Hepatocyte (in vitro differentiated cells): ENCODE measurements at regions not wholly inside any gene's neighbourhood (a gene's known extent, or its start where the extent isn't known, plus 50 kb on each side); places are given as distances from the start of the nearest gene placed in this dataset.

Source experiments
- DNase-seq: peaks from one replicate; pipeline ENCODE4 v3.0.0-alpha.2; 2016; ENCODE audit warnings: low spot score
- H2AFZ ChIP-seq: fragments of 200-600 bp; sonication (generic); 2 replicates; pipeline ENCODE4 v1.6.0; 2016; ENCODE audit warnings: antibody characterized with exemption, mild to moderate bottlenecking
- H3K27ac ChIP-seq: fragments of 200-600 bp; sonication (generic); 2 replicates; pipeline ENCODE4 v1.5.1; 2016; ENCODE audit warnings: mild to moderate bottlenecking
- H3K27me3 ChIP-seq: fragments of 200-600 bp; sonication (generic); 2 replicates; pipeline ENCODE4 v1.6.1; 2016
- H3K36me3 ChIP-seq: fragments of 200-600 bp; sonication (generic); replicated peaks from 2 replicates; pipeline ENCODE4 v1.5.1; 2016; ENCODE audit warnings: low read depth; ENCODE audit not compliant: insufficient read depth
- H3K4me1 ChIP-seq: fragments of 200-600 bp; sonication (generic); 2 replicates; pipeline ENCODE4 v1.5.1; 2016; ENCODE audit warnings: mild to moderate bottlenecking, moderate library complexity; ENCODE audit not compliant: insufficient read depth
- H3K4me2 ChIP-seq: fragments of 200-600 bp; sonication (generic); 2 replicates; pipeline ENCODE4 v1.6.0; 2016
- H3K4me3 ChIP-seq: fragments of 200-600 bp; sonication (generic); 2 replicates; pipeline ENCODE4 v1.5.1; 2016; ENCODE audit warnings: mild to moderate bottlenecking
- H3K79me2 ChIP-seq: fragments of 200-600 bp; sonication (generic); 2 replicates; pipeline ENCODE4 v1.6.0; 2017; ENCODE audit warnings: mild to moderate bottlenecking
- H3K9me2 ChIP-seq: fragments of 200-600 bp; sonication (generic); replicated peaks from 2 replicates; pipeline ENCODE4 v1.6.0; 2017; ENCODE audit warnings: mild to moderate bottlenecking; ENCODE audit not compliant: insufficient read depth
- H3K9me3 ChIP-seq: fragments of 200-600 bp; sonication (generic); 2 replicates; pipeline ENCODE4 v1.5.1; 2016; ENCODE audit warnings: low read depth, mild to moderate bottlenecking
- H4K20me1 ChIP-seq: fragments of 200-600 bp; sonication (generic); 2 replicates; pipeline ENCODE4 v1.6.0; 2016; ENCODE audit warnings: mild to moderate bottlenecking; ENCODE audit not compliant: insufficient read depth, poor library complexity, severe bottlenecking
- EZH2 ChIP-seq: fragments of 200-600 bp; sonication (generic); IDR thresholded peaks from 2 replicates; pipeline ENCODE4 v1.6.1; 2016; ENCODE audit warnings: antibody characterized with exemption, mild to moderate bottlenecking, borderline replicate concordance
- EZH2phosphoT487 ChIP-seq: fragments of 200-600 bp; sonication (generic); IDR thresholded peaks from one replicate; pipeline ENCODE4 v1.6.1; 2018; ENCODE audit warnings: antibody characterized with exemption, mild to moderate bottlenecking, low read depth, moderate library complexity; ENCODE audit not compliant: unreplicated experiment, severe bottlenecking
- WGBS: methylation state at CpG from one replicate; pipeline ENCODE4 v1.1.6; 2016; ENCODE audit warnings: low lambda C conversion rate; ENCODE audit errors: missing lambda C conversion rate; 5-methylcytosine and 5-hydroxymethylcytosine counted together
- TF ChIP-seq, protein P1 (sequence below): fragments of 200-600 bp; sonication (generic); IDR thresholded peaks from 2 replicates; pipeline ENCODE4 v1.5.1; 2016; ENCODE audit warnings: antibody characterized with exemption, mild to moderate bottlenecking; ENCODE audit not compliant: poor library complexity

DNA sequence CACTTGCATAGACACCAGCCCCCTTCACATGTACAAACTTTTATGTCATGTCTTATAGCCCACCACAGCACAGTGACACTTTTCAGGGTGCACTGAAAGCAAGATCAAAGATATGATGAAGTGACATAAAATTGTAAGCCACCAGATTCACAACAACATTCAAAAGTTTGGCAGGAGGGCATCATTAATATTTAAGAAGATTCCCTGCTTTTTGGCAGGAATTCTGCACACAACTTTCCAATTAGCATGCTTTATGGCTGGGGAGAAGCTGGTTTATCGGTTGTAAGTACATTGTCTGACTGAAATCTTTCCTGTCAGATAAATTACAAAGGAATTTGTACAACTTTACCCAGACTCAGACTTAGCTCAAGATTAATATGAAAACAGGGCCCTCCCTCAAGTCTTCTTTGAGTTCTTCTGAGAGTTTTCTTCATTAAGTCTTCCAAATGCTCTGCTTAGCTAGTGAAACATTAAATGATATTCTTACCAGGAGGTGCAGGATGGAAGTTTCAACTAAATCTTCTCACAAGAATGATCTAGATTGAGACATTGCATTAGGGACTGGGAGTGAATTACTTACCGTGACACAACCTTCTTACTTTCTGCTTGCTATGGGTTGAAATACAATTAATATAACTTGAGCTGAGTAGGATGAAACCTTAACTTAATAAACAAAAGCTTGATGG lies 523.8 kb downstream of the PPARGC1A start:
- H4K20me1 ChIP-seq: no peaks in the 10 kb centered on the region
- TF ChIP-seq EZH2phosphoT487: no peak
- TF ChIP-seq, protein P1, sequence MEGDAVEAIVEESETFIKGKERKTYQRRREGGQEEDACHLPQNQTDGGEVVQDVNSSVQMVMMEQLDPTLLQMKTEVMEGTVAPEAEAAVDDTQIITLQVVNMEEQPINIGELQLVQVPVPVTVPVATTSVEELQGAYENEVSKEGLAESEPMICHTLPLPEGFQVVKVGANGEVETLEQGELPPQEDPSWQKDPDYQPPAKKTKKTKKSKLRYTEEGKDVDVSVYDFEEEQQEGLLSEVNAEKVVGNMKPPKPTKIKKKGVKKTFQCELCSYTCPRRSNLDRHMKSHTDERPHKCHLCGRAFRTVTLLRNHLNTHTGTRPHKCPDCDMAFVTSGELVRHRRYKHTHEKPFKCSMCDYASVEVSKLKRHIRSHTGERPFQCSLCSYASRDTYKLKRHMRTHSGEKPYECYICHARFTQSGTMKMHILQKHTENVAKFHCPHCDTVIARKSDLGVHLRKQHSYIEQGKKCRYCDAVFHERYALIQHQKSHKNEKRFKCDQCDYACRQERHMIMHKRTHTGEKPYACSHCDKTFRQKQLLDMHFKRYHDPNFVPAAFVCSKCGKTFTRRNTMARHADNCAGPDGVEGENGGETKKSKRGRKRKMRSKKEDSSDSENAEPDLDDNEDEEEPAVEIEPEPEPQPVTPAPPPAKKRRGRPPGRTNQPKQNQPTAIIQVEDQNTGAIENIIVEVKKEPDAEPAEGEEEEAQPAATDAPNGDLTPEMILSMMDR: no peak
- no peak for TF ChIP-seq EZH2
- no peaks in the 10 kb centered on the region for H3K79me2 ChIP-seq
- no peak overlapping the region for H3K27ac ChIP-seq
- no peak for DNase-seq
- H3K9me3 ChIP-seq: no peaks in the 10 kb centered on the region
- WGBS: 55% methylated on average over 2 of the region's 2 CpGs
- H2AFZ ChIP-seq: no peak overlapping the region
- H3K27me3 ChIP-seq: no peaks in the 10 kb centered on the region
- H3K4me1 ChIP-seq: peaks cover 6% of the 10 kb centered on the region
- H3K4me2 ChIP-seq: no peak overlapping the region
- no peaks in the 10 kb centered on the region for H3K36me3 ChIP-seq
- no peak overlapping the region for H3K4me3 ChIP-seq
- H3K9me2 ChIP-seq: no peaks in the 10 kb centered on the region

- no peaks in the 10 kb centered on the region for H3K79me2 ChIP-seq
- TF ChIP-seq, protein P1: no peak
- TF ChIP-seq EZH2 (no peak), EZH2phosphoT487 (no peak)
- H3K36me3 ChIP-seq: no peaks in the 10 kb centered on the region
- 77% methylated on average over 2 of the region's 2 CpGs for WGBS
- H3K27ac ChIP-seq: no peak overlapping the region
- H4K20me1 ChIP-seq: no peaks in the 10 kb centered on the region
- no peaks in the 10 kb centered on the region for H3K9me3 ChIP-seq
- no peak overlapping the region for H3K4me2 ChIP-seq
- H3K4me3 ChIP-seq: no peak overlapping the region
- no peaks in the 10 kb centered on the region for H3K27me3 ChIP-seq
- H2AFZ ChIP-seq: no peak overlapping the region
- H3K9me2 ChIP-seq: no peaks in the 10 kb centered on the region
- no peak for DNase-seq
- H3K4me1 ChIP-seq: peaks cover 6% of the 10 kb centered on the region
Measured at GRCh38 chr4:23365086-23365485, 524.8 kb downstream of the PPARGC1A start.

DNA sequence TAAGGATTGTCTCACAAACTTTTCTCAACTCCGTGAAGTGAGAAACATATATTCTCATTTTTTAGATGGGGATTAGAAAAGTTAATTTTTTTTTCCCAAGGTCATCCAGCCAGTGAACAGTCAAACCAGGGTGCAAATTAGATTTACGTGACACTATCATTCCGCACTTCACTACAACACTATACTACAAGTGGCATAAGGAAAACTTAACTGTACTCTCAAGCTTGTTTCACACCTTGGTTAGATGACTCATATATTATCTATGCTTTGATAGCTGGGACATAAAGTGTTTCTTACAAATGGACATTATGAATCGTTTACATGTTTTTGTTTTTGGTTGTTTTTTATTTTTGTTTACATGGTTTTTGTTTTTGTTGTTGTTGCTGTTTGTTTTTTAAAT lies 525.7 kb downstream of the PPARGC1A start:
- no peak overlapping the region for H2AFZ ChIP-seq
- 91% methylated on average over 4 of the region's 4 CpGs for WGBS
- DNase-seq: no peak
- no peaks in the 10 kb centered on the region for H3K79me2 ChIP-seq
- no peak overlapping the region for H3K4me2 ChIP-seq
- H3K4me1 ChIP-seq: peaks cover 6% of the 10 kb centered on the region
- no peak overlapping the region for H3K27ac ChIP-seq
- no peaks in the 10 kb centered on the region for H3K36me3 ChIP-seq
- TF ChIP-seq, protein P1: no peak
- TF ChIP-seq EZH2phosphoT487: no peak
- TF ChIP-seq EZH2: no peak
- H3K9me3 ChIP-seq: no peaks in the 10 kb centered on the region
- H3K9me2 ChIP-seq: no peaks in the 10 kb centered on the region
- no peak overlapping the region for H3K4me3 ChIP-seq
- no peaks in the 10 kb centered on the region for H3K27me3 ChIP-seq
- no peaks in the 10 kb centered on the region for H4K20me1 ChIP-seq
